NT2/D1 (cell line): ENCODE measurements at regions not wholly inside any gene's neighbourhood (a gene's known extent, or its start where the extent isn't known, plus 50 kb on each side); places are given as distances from the start of the nearest gene placed in this dataset.

Experiments used
- DNase-seq: peaks from one replicate; pipeline ENCODE4 v3.0.0-alpha.2; 2011; ENCODE audit warnings: low read depth, low spot score
- H3K27me3 ChIP-seq: 2 replicates; pipeline ENCODE4 v1.6.0; 2011; ENCODE audit warnings: mild to moderate bottlenecking; ENCODE audit not compliant: insufficient read length, insufficient read depth
- H3K36me3 ChIP-seq: 2 replicates; pipeline ENCODE4 v1.6.1; 2011; ENCODE audit warnings: mild to moderate bottlenecking, low read length, mixed read lengths; ENCODE audit not compliant: insufficient read depth, insufficient read length
- H3K4me1 ChIP-seq: 2 replicates; pipeline ENCODE4 v1.5.1; 2011; ENCODE audit not compliant: insufficient read depth, insufficient read length
- H3K4me3 ChIP-seq: 2 replicates; pipeline ENCODE4 v1.5.1; 2011; ENCODE audit warnings: low read depth; ENCODE audit not compliant: insufficient read length
- H3K9ac ChIP-seq: 2 replicates; pipeline ENCODE4 v1.6.0; 2011; ENCODE audit warnings: low read depth; ENCODE audit not compliant: insufficient read length
- H3K9me3 ChIP-seq: 2 replicates; pipeline ENCODE4 v1.5.1; 2011; ENCODE audit warnings: mild to moderate bottlenecking, low read length; ENCODE audit not compliant: insufficient read depth
- SUZ12 ChIP-seq: IDR thresholded peaks from 2 replicates; pipeline ENCODE4 v1.6.1; 2011; ENCODE audit not compliant: insufficient read length, insufficient read depth; ENCODE audit errors: extremely low read depth
- YY1 ChIP-seq: IDR thresholded peaks from 2 replicates; pipeline ENCODE4 v1.6.1; 2011; ENCODE audit not compliant: insufficient read length, insufficient read depth
- ZNF274 ChIP-seq: IDR thresholded peaks from 2 replicates; pipeline ENCODE4 v1.6.1; 2011; ENCODE audit warnings: mild to moderate bottlenecking, low read depth, low read length

DNA sequence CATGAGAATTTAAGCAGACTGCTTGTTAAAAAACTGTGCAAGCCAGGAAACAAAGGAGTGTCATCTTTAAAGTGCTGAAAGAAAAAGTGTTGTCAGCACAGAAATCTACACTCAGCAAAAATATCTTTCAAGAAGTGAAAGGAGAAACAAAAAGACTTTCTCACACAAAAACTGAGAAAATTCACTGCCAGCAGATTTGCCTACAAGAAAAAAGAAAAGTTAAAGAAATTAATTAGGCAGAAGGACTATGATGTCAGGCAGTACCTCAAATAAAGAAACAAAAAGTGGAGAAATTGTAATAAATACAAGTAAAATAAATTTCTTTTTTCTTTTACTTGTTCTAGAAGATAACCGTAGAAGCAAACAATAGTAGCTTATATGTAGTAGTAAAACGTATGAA lies 171.6 kb upstream of the CEP162 start:
- no peak for DNase-seq
- no peak for TF ChIP-seq ZNF274
- TF ChIP-seq YY1: no peak
- TF ChIP-seq SUZ12: no peak
- H3K4me3 ChIP-seq: no peak overlapping the region
- H3K27me3 ChIP-seq: no peaks in the 10 kb centered on the region
- H3K9ac ChIP-seq: no peak overlapping the region
- H3K9me3 ChIP-seq: no peaks in the 10 kb centered on the region
- no peaks in the 10 kb centered on the region for H3K4me1 ChIP-seq
- H3K36me3 ChIP-seq: no peaks in the 10 kb centered on the region

DNA sequence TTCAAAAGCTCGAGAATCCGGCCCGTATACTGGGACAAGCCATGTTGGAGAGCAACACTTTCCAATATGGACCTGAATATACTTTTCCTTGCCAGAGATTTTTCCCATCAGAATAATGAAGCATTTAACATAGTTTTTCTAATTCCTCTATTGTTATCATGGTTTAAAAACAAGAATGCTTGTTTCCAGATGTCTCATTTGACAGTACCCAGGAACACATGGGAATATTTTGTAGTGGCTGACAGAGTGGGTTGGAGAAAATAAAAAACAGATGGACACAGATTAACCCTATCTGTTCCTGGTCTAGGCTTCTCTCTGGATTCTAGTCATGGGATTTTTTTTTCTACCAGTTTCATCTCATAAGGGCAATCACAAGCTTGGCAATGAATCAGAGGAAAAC lies 164.8 kb upstream of the CEP162 start:
- H3K9me3 ChIP-seq: no peaks in the 10 kb centered on the region
- DNase-seq: no peak
- no peak overlapping the region for H3K4me3 ChIP-seq
- H3K4me1 ChIP-seq: no peaks in the 10 kb centered on the region
- no peaks in the 10 kb centered on the region for H3K36me3 ChIP-seq
- TF ChIP-seq YY1 (no peak), SUZ12 (no peak), ZNF274 (no peak)
- H3K9ac ChIP-seq: no peak overlapping the region
- no peaks in the 10 kb centered on the region for H3K27me3 ChIP-seq

DNA sequence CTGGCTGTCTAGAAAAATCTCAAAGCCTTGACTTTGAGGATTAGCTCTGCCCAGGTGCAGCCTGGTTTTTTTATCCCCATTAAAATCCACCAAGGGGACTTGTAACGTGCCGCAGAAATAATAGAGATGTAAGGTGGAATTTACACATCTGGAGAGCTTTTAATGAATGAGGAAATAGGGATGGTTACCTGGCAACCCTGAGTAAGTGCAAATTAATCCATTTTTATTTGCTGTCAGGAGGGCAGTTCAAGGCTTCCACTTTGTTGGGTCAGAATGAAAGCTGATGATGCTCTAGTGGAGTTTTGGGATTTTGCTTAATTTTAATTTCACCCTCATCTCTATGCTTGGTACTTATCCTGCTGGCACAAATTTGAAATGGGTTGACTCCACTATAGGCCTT lies 163.4 kb upstream of the CEP162 start:
- H3K4me1 ChIP-seq: no peaks in the 10 kb centered on the region
- no peaks in the 10 kb centered on the region for H3K36me3 ChIP-seq
- no peaks in the 10 kb centered on the region for H3K27me3 ChIP-seq
- TF ChIP-seq ZNF274 (no peak), SUZ12 (no peak), YY1 (no peak)
- DNase-seq: no peak
- no peaks in the 10 kb centered on the region for H3K9me3 ChIP-seq
- no peak overlapping the region for H3K9ac ChIP-seq
- no peak overlapping the region for H3K4me3 ChIP-seq

DNA sequence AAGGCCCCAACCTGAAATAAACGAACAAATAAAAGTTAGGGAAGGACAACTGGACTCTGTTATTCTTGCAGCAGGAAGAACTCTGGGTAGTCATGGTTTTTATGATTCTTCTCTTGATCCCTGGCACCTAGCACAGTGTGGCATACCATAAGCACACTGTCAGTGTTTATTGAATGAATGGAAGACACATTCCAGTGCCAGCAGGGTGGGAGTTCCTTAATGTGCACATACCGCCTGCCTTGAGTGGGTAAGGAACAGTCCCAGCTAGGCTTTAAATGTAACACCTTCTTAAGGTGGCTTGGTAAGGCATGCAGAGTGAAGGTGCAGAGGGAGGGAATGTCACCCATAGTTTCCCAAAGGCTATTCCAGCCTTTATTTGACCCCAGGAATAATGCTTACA lies 162.9 kb upstream of the CEP162 start:
- no peaks in the 10 kb centered on the region for H3K27me3 ChIP-seq
- TF ChIP-seq YY1: no peak
- no peak for TF ChIP-seq ZNF274
- no peak for TF ChIP-seq SUZ12
- no peak for DNase-seq
- no peaks in the 10 kb centered on the region for H3K36me3 ChIP-seq
- H3K4me3 ChIP-seq: no peak overlapping the region
- no peaks in the 10 kb centered on the region for H3K9me3 ChIP-seq
- no peak overlapping the region for H3K9ac ChIP-seq
- H3K4me1 ChIP-seq: no peaks in the 10 kb centered on the region

DNA sequence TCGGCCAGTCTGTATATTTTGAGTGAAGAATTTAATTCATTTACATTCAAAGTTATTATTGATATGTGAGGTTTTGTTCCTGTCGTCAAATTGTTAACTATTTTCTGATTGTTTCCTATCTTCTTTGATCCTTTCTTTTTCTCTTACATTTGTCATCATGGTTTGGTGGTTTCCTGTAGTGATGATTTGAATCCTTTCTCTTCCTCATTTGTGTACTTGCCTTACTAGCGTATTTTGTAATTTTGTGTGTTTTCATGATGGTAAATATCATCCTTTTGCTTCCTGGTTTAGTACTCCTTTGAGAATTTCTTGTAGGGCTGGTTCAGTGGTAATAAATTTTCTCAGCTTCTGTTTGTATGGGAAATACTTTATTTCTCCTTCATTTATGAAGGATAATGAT lies 151.7 kb upstream of the CEP162 start:
- Histone ChIP-seq H3K4me3 (no peak overlapping the region), H3K4me1 (no peaks in the 10 kb centered on the region), H3K9ac (no peak overlapping the region), H3K36me3 (no peaks in the 10 kb centered on the region), H3K27me3 (no peaks in the 10 kb centered on the region), H3K9me3 (no peaks in the 10 kb centered on the region)
- no peak for TF ChIP-seq YY1
- no peak for TF ChIP-seq SUZ12
- no peak for TF ChIP-seq ZNF274
- DNase-seq: no peak

DNA sequence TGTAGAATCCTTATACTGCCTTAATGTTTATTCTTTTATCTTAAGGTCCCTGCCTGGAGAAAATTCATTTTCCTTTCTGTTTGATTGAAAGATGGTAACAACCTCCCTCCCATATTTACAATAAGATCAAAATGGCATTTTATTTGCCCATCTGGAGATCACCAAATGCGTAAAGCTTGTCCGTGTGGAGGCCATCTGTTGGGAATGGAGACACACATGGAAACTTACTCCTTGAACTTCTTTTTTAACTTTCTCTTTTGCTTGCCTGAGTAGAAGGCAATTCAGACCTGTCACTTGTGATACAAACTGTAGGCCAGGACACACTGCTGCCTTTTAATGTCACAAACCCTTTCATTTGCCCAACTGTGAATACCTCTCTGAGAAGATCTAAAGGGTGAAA lies 144.8 kb upstream of the CEP162 start:
- H3K27me3 ChIP-seq: no peaks in the 10 kb centered on the region
- DNase-seq: no peak
- H3K4me3 ChIP-seq: no peak overlapping the region
- no peaks in the 10 kb centered on the region for H3K36me3 ChIP-seq
- no peaks in the 10 kb centered on the region for H3K4me1 ChIP-seq
- TF ChIP-seq SUZ12 (no peak), ZNF274 (no peak), YY1 (no peak)
- H3K9me3 ChIP-seq: no peaks in the 10 kb centered on the region
- no peak overlapping the region for H3K9ac ChIP-seq

DNA sequence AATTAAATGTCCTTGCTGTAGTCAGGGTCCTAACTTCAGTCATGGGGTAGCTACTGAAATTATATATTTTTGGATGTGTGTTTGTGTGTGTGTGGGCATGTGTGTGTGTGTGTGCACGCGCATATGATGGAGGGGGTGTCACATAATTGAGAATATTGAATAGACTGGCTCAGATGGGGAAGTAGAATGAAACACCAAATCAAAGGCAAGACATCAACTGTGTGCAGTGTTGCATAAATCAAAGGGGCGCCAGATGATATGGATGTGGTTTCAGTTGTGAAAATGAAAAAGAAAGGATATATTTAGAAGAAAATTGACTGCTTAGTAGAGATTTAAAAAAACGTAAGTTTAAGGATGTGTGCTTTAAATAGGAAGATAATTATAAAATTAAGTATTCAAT lies 144.2 kb upstream of the CEP162 start:
- Histone ChIP-seq H3K9ac (no peak overlapping the region), H3K4me3 (no peak overlapping the region), H3K9me3 (no peaks in the 10 kb centered on the region), H3K36me3 (no peaks in the 10 kb centered on the region), H3K4me1 (no peaks in the 10 kb centered on the region), H3K27me3 (no peaks in the 10 kb centered on the region)
- no peak for DNase-seq
- TF ChIP-seq YY1 (no peak), SUZ12 (no peak), ZNF274 (no peak)

DNA sequence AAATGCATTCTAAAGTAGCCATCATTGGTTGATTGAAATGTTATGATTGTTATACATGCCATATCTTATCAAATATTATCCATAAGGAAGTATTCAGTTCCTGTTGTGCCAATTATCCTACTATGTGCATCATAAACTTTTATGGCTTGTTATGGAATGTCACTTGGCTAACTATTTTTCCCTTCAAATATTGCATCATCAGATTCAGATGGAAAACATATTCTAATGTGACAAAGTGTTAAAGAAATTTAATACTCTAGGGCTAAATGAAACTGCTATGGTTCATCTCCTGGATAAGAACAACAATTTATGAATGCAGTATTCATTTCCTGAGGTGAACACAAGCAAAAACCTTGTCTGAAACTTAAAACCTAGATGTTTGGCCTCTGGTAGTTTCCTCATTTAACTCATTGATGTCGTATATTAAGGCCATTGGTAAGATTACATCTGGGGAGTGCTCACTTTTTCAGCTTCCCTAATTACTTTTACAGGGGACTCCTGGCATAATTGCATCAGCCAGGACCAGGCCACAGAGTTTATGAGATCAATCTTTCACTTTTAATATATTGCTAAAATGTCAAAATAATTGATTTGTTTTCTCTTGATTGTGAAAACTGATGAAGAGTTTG lies 134.9 kb upstream of the CEP162 start:
- no peaks in the 10 kb centered on the region for H3K36me3 ChIP-seq
- no peaks in the 10 kb centered on the region for H3K27me3 ChIP-seq
- no peak overlapping the region for H3K4me3 ChIP-seq
- H3K9me3 ChIP-seq: no peaks in the 10 kb centered on the region
- TF ChIP-seq YY1 (no peak), SUZ12 (no peak), ZNF274 (no peak)
- no peak for DNase-seq
- H3K4me1 ChIP-seq: peaks cover 2% of the 10 kb centered on the region
- H3K9ac ChIP-seq: no peak overlapping the region
